GM21786 (cell line): ENCODE measurements at regions not wholly inside any gene's neighbourhood (a gene's known extent, or its start where the extent isn't known, plus 50 kb on each side); places are given as distances from the start of the nearest gene placed in this dataset.
"Not testable (repeated sequence)": the region's sequence is repeated elsewhere in the genome, so short reads cannot be mapped to it uniquely, and the experiment has no call there.

ENCODE experiments used
- ATAC-seq: cut with Tn5 transposase; IDR thresholded peaks from one replicate; pipeline ENCODE4 v1.9.1; 2021; ENCODE audit not compliant: unreplicated experiment

GRCh38 chr13:109293166-109293565 is 493.2 kb downstream of the IRS2 start:
- no peak for ATAC-seq

- no peak for ATAC-seq
These were observed 498.2 kb downstream of the IRS2 start for GRCh38 chr13:109288151-109288709.

GRCh38 chr13:109287553-109287952 is 498.8 kb downstream of the IRS2 start:
- no peak for ATAC-seq

GRCh38 chr13:109285586-109285985 is 500.8 kb downstream of the IRS2 start:
- no peak for ATAC-seq

GRCh38 chr13:109281903-109282635 is 504.3 kb downstream of the IRS2 start:
- ATAC-seq = no peak

GRCh38 chr13:109281017-109281902 is 505.1 kb downstream of the IRS2 start:
- ATAC-seq = no peak

GRCh38 chr13:109276261-109276660 is 510.1 kb downstream of the IRS2 start:
- no peak for ATAC-seq

- no peak for ATAC-seq
These were observed 510.5 kb downstream of the IRS2 start for GRCh38 chr13:109275852-109276251.

- ATAC-seq = no peak
These were observed 511.1 kb downstream of the IRS2 start for GRCh38 chr13:109275139-109275745.

GRCh38 chr13:109274188-109274821 is 512.1 kb downstream of the IRS2 start:
- ATAC-seq = no peak

- ATAC-seq = no peak
These were observed 513.0 kb downstream of the IRS2 start for GRCh38 chr13:109273326-109273751.

GRCh38 chr13:109272595-109273325 is 513.6 kb downstream of the IRS2 start:
- no peak for ATAC-seq

- ATAC-seq = no peak
These were observed 514.5 kb downstream of the IRS2 start for GRCh38 chr13:109271555-109272541.

GRCh38 chr13:109271061-109271460 is 515.3 kb downstream of the IRS2 start:
- ATAC-seq = no peak

- not testable (repeated sequence) for ATAC-seq
These were observed 517.0 kb downstream of the IRS2 start for GRCh38 chr13:109269381-109269780.

GRCh38 chr13:109268492-109268891 is 517.9 kb downstream of the IRS2 start:
- ATAC-seq = not testable (repeated sequence)

- not testable (repeated sequence) for ATAC-seq
These were observed 519.0 kb downstream of the IRS2 start for GRCh38 chr13:109267400-109267799.

- not testable (repeated sequence) for ATAC-seq
These were observed 521.0 kb downstream of the IRS2 start for GRCh38 chr13:109265438-109265742.
